HL-60 (cell line): ENCODE measurements at regions not wholly inside any gene's neighbourhood (a gene's known extent, or its start where the extent isn't known, plus 50 kb on each side); places are given as distances from the start of the nearest gene placed in this dataset.

Experiments used
- DNase-seq, 2 experiments: peaks; one replicate each; pipeline ENCODE4 v3.0.0-alpha.2; 2010 to 2020; ENCODE audit warnings: low read depth in 1 of 2, low spot score in 1 of 2
- H3K27ac ChIP-seq: fragments of 250-450 bp; sonication (Bioruptor Pico); replicated peaks from 2 replicates; pipeline ENCODE4 v1.5.1; 2020; ENCODE audit warnings: mild to moderate bottlenecking, moderate library complexity
- H3K27me3 ChIP-seq: fragments of 250-450 bp; sonication (Bioruptor Pico); 2 replicates; pipeline ENCODE4 v1.5.1; 2021; ENCODE audit warnings: mild to moderate bottlenecking, moderate library complexity; ENCODE audit not compliant: insufficient read depth, poor library complexity, severe bottlenecking
- H3K4me3 ChIP-seq: replicated peaks from 2 replicates; pipeline ENCODE4 v1.5.1; 2011; ENCODE audit warnings: mild to moderate bottlenecking, control low read depth, low read length; ENCODE audit not compliant: insufficient read depth
- CTCF ChIP-seq: IDR thresholded peaks from one replicate; pipeline ENCODE4 v1.5.1; 2011; ENCODE audit warnings: low read length, control low read depth, inconsistent platforms; ENCODE audit not compliant: insufficient read depth
- GABPA ChIP-seq: IDR thresholded peaks from 2 replicates; pipeline ENCODE4 v1.6.1; 2012; ENCODE audit warnings: low read depth
- POLR2AphosphoS5 ChIP-seq: IDR thresholded peaks from 2 replicates; pipeline ENCODE4 v1.6.1; 2012; ENCODE audit warnings: low read depth
- REST ChIP-seq: IDR thresholded peaks from 2 replicates; pipeline ENCODE4 v1.6.1; 2012; ENCODE audit warnings: low read depth; ENCODE audit not compliant: insufficient replicate concordance
- SPI1 ChIP-seq: IDR thresholded peaks from 2 replicates; pipeline ENCODE4 v1.6.1; 2012; ENCODE audit warnings: low read depth, mild to moderate bottlenecking, borderline replicate concordance

GRCh38 chr21:24617819-24618218 lies 989.5 kb downstream of the MRPL39 start:
- no peak overlapping the region for H3K27ac ChIP-seq
- no peak for DNase-seq
- H3K4me3 ChIP-seq, result no peak overlapping the region
- TF ChIP-seq GABPA (no peak), POLR2AphosphoS5 (no peak), CTCF (no peak), SPI1 (no peak), REST (no peak)
- no peaks in the 10 kb centered on the region for H3K27me3 ChIP-seq

GRCh38 chr21:24594082-24594481 lies 1013.2 kb downstream of the MRPL39 start:
- TF ChIP-seq POLR2AphosphoS5, result no peak
- no peak for TF ChIP-seq REST
- TF ChIP-seq SPI1, result no peak
- Histone ChIP-seq H3K4me3 (no peak overlapping the region), H3K27me3 (no peaks in the 10 kb centered on the region), H3K27ac (no peak overlapping the region)
- DNase-seq, result no peak

- H3K27me3 ChIP-seq, result no peaks in the 10 kb centered on the region
- no peak overlapping the region for H3K27ac ChIP-seq
- no peak for DNase-seq
- TF ChIP-seq GABPA (no peak), POLR2AphosphoS5 (no peak), SPI1 (no peak), REST (no peak), CTCF (no peak)
- no peak overlapping the region for H3K4me3 ChIP-seq
Observed at GRCh38 chr21:24590261-24590660, 1017.0 kb downstream of the MRPL39 start.

- Histone ChIP-seq H3K4me3 (no peak overlapping the region), H3K27me3 (no peaks in the 10 kb centered on the region), H3K27ac (no peak overlapping the region)
- TF ChIP-seq GABPA (no peak), SPI1 (no peak), REST (no peak)
- no peak for DNase-seq
Observed at GRCh38 chr21:24583473-24583872, 1023.8 kb downstream of the MRPL39 start.
